IMR-90 (cell line): ENCODE measurements at regions not wholly inside any gene's neighbourhood (a gene's known extent, or its start where the extent isn't known, plus 50 kb on each side); places are given as distances from the start of the nearest gene placed in this dataset.
"Not testable (repeated sequence)": the region's sequence is repeated elsewhere in the genome, so short reads cannot be mapped to it uniquely, and the experiment has no call there.

ENCODE experiments used
- ATAC-seq: fragments of 200-7000 bp; cut with Tn5 transposase; 2 replicates; pipeline ENCODE4 v1.9.1; 2020; ENCODE audit warnings: low read depth, mild to moderate bottlenecking, moderate library complexity
- BruUV-seq: library from RNA; stranded (reverse); fragments of 400-500 nt; replicated peaks from 2 replicates; lab custom pipeline; 2021; lab: Mats Ljungman, UMichigan
- CTCF ChIA-PET: fragments of 300-600 bp; formaldehyde crosslinking; extraction: SDS; loops from one replicate; lab custom pipeline; 2021; ENCODE audit warnings: antibody characterized with exemption; lab: Yijun Ruan, JAX
- POLR2A ChIA-PET: fragments of 300-600 bp; sonication (Branson Sonifier 250); formaldehyde crosslinking; loops from one replicate; lab custom pipeline; 2022; ENCODE audit warnings: antibody characterized with exemption; ENCODE audit not compliant: unreplicated experiment; lab: Charles Lee
- DNase-seq: peaks from one replicate; pipeline ENCODE4 v3.0.0; 2013
- H2AFZ ChIP-seq: replicated peaks from 2 replicates; pipeline ENCODE3; 2013; ENCODE audit warnings: low read length, mild to moderate bottlenecking; ENCODE audit not compliant: poor library complexity
- H2AK5ac ChIP-seq: 2 replicates; pipeline ENCODE4 v1.6.1; 2013; ENCODE audit warnings: low read depth, low read length, inconsistent platforms
- H2AK9ac ChIP-seq: replicated peaks from 2 replicates; pipeline ENCODE3; 2013; ENCODE audit warnings: mild to moderate bottlenecking, low read depth, low read length, moderate library complexity; ENCODE audit not compliant: poor library complexity
- H2BK120ac ChIP-seq: 2 replicates; pipeline ENCODE4 v1.6.1; 2013; ENCODE audit warnings: low read depth, low read length, inconsistent platforms
- H2BK15ac ChIP-seq: 3 replicates; pipeline ENCODE4 v1.6.1; 2013; ENCODE audit warnings: low read depth, low read length, inconsistent platforms
- H2BK20ac ChIP-seq: 2 replicates; pipeline ENCODE4 v1.6.1; 2013; ENCODE audit warnings: low read depth, mild to moderate bottlenecking, inconsistent platforms, low read length, moderate library complexity
- H2BK5ac ChIP-seq: 2 replicates; pipeline ENCODE4 v1.6.1; 2013; ENCODE audit warnings: mild to moderate bottlenecking, low read depth, low read length, inconsistent platforms; ENCODE audit not compliant: poor library complexity, severe bottlenecking
- H3K14ac ChIP-seq: replicated peaks from 2 replicates; pipeline ENCODE4 v1.6.1; 2013; ENCODE audit warnings: low read depth, low read length, inconsistent platforms
- H3K18ac ChIP-seq: 2 replicates; pipeline ENCODE4 v1.6.1; 2013; ENCODE audit warnings: low read depth, low read length, control low read depth
- H3K23ac ChIP-seq: 2 replicates; pipeline ENCODE4 v1.6.1; 2013; ENCODE audit warnings: low read depth, low read length, inconsistent platforms
- H3K27ac ChIP-seq: 2 replicates; pipeline ENCODE4 v1.5.1; 2013; ENCODE audit warnings: mild to moderate bottlenecking, control low read depth, low read length; ENCODE audit not compliant: insufficient read depth
- H3K27me3 ChIP-seq: 2 replicates; pipeline ENCODE4 v1.6.1; 2013; ENCODE audit warnings: low read length; ENCODE audit not compliant: control insufficient read depth, insufficient read depth
- H3K36me3 ChIP-seq: 2 replicates; pipeline ENCODE4 v1.6.1; 2013; ENCODE audit warnings: low read length, mixed read lengths; ENCODE audit not compliant: control insufficient read depth, insufficient read depth
- H3K4ac ChIP-seq: 2 replicates; pipeline ENCODE4 v1.6.1; 2013; ENCODE audit warnings: low read depth, low read length, inconsistent platforms
- H3K4me1 ChIP-seq: 2 replicates; pipeline ENCODE4 v1.6.1; 2013; ENCODE audit warnings: low read length, mixed read lengths; ENCODE audit not compliant: control insufficient read depth, insufficient read depth
- H3K4me2 ChIP-seq: 2 replicates; pipeline ENCODE4 v1.6.1; 2013; ENCODE audit warnings: low read depth, mild to moderate bottlenecking, control low read depth, low read length, moderate library complexity
- H3K4me3 ChIP-seq: 2 replicates; pipeline ENCODE4 v1.5.1; 2013; ENCODE audit warnings: low read depth, mild to moderate bottlenecking, control low read depth, low read length, moderate library complexity; ENCODE audit not compliant: insufficient read depth
- H3K56ac ChIP-seq: 2 replicates; pipeline ENCODE4 v1.6.1; 2013; ENCODE audit warnings: low read length, inconsistent platforms; ENCODE audit not compliant: insufficient read depth; ENCODE audit errors: extremely low read depth
- H3K79me1 ChIP-seq, 2 experiments: 2 replicates each; pipeline ENCODE4 v1.6.1; 2013; ENCODE audit warnings: low read length in 2 of 2, inconsistent platforms in 1 of 2, low read depth in 1 of 2
- H3K9ac ChIP-seq: 2 replicates; pipeline ENCODE4 v1.6.1; 2013; ENCODE audit warnings: low read depth, low read length, control low read depth
- H3K9me1 ChIP-seq: 2 replicates; pipeline ENCODE4 v1.6.1; 2013; ENCODE audit warnings: low read length, inconsistent platforms; ENCODE audit not compliant: insufficient read depth
- H3K9me3 ChIP-seq: 2 replicates; pipeline ENCODE4 v1.6.1; 2013; ENCODE audit warnings: low read length; ENCODE audit not compliant: control insufficient read depth, insufficient read depth
- H4K20me1 ChIP-seq: 2 replicates; pipeline ENCODE4 v1.6.1; 2013; ENCODE audit warnings: low read length, inconsistent platforms; ENCODE audit not compliant: insufficient read depth
- H4K5ac ChIP-seq: 2 replicates; pipeline ENCODE4 v1.6.1; 2013; ENCODE audit warnings: mild to moderate bottlenecking, low read depth, low read length, control low read depth
- H4K8ac ChIP-seq, 2 experiments: 2 replicates each; pipeline ENCODE4 v1.6.1; 2013; ENCODE audit warnings: low read depth in 2 of 2, low read length in 2 of 2, control low read depth in 1 of 2, inconsistent platforms in 1 of 2
- H4K91ac ChIP-seq: 2 replicates; pipeline ENCODE4 v1.6.1; 2013; ENCODE audit warnings: low read depth, low read length, inconsistent platforms; ENCODE audit not compliant: insufficient read depth
- whole genome bisulfite sequencing, 2 experiments: methylation state at CpG; one replicate each; pipeline versions ENCODE4 v1.1.5 to v1.1.7; 2013; ENCODE audit warnings: missing lambda C conversion rate in 2 of 2; ENCODE audit not compliant: insufficient read length in 1 of 2; ENCODE audit errors: extremely low coverage in 2 of 2; 5-methylcytosine and 5-hydroxymethylcytosine counted together
- dilution Hi-C: fragments of 300-500 bp; cut with HindIII; formaldehyde crosslinking; loops from one replicate; pipeline ENCODE4 v1.14.3; 2018; ENCODE audit warnings: low sequenced_read_pairs; ENCODE audit not compliant: unreplicated experiment
- in situ Hi-C: fragments of 300-500 bp; cut with MboI; formaldehyde crosslinking; loops from 3 replicates; pipeline ENCODE4 v1.14.3; 2019; ENCODE audit warnings: low sequenced_read_pairs, inconsistent platforms, mixed read lengths
- intact Hi-C: fragments of 100-400 bp; cut with micrococcal nuclease; formaldehyde crosslinking; loops from 2 replicates; pipeline ENCODE4 v1.10.0; 2022

GRCh38 chr2:208784774-208785173 lies 378.2 kb downstream of the PTH2R start:
- H3K9me3 ChIP-seq, CTCF ChIA-PET, H2BK120ac ChIP-seq, H3K4me3 ChIP-seq, H3K9me1 ChIP-seq, POLR2A ChIA-PET, H2BK5ac ChIP-seq, H3K4ac ChIP-seq, BruUV-seq, H4K5ac ChIP-seq, in situ Hi-C loops, H4K8ac ChIP-seq, ATAC-seq, intact Hi-C loops, H2AFZ ChIP-seq, DNase-seq, dilution Hi-C loops, H2AK5ac ChIP-seq, H3K56ac ChIP-seq, H3K9ac ChIP-seq, H3K4me2 ChIP-seq, H3K4me1 ChIP-seq, H2AK9ac ChIP-seq, H3K27ac ChIP-seq, H3K14ac ChIP-seq, H4K91ac ChIP-seq, H3K23ac ChIP-seq, H2BK20ac ChIP-seq, H3K18ac ChIP-seq, H3K36me3 ChIP-seq, H2BK15ac ChIP-seq, H4K20me1 ChIP-seq, H3K27me3 ChIP-seq, H3K79me1 ChIP-seq: not testable (repeated sequence)
- no CpG with 5 or more reads among the region's 9 CpGs for WGBS, 2 experiments
